ENCODE measurements at regions not wholly inside any gene's neighbourhood (a gene's known extent, or its start where the extent isn't known, plus 50 kb on each side); places are given as distances from the start of the nearest gene placed in this dataset.

- Histone ChIP-seq H2AFZ (ENCODE audit: low read length) (no peak overlapping the region), H3K9me3 (replicated peaks in 1 of 2; ENCODE audit: control insufficient read depth in 2 of 2, insufficient read depth in 1 of 2, low read depth in 1 of 2, low read length in 2 of 2) (peaks cover 0 to 3% of the 10 kb centered on the region in 2 donors), H2AK5ac (ENCODE audit: low read depth, low read length) (no peak overlapping the region), H3K79me1 (ENCODE audit: low read depth, low read length) (no peaks in the 10 kb centered on the region), H3K4me2 (ENCODE audit: insufficient read depth, low read length, poor library complexity, severe bottlenecking) (no peak overlapping the region), H3K4ac (ENCODE audit: low read length) (no peak overlapping the region), H3K14ac (ENCODE audit: low read length) (no peak overlapping the region), H2BK15ac (ENCODE audit: low read length) (no peak overlapping the region), H3K27me3 (ENCODE audit: control insufficient read depth in 3 of 3, insufficient read depth in 3 of 3, low read depth in 1 of 3, low read length in 3 of 3) (peaks cover 0 to 70% (median 2%) of the 10 kb centered on the region in 3 experiments), H3K27ac (replicated peaks; ENCODE audit: low read length) (no peak overlapping the region), H3K23ac (ENCODE audit: low read depth, low read length, poor library complexity) (no peak overlapping the region), H4K91ac (ENCODE audit: low read depth, low read length, poor library complexity) (no peak overlapping the region), H2BK5ac (ENCODE audit: low read length) (no peak overlapping the region), H3K4me1 (ENCODE audit: control insufficient read depth in 2 of 2, insufficient read depth in 1 of 2, low read depth in 1 of 2, low read length in 2 of 2) (peaks cover 0 to 4% of the 10 kb centered on the region in 2 donors), H3K9ac (ENCODE audit: low read depth, low read length, poor library complexity) (no peak overlapping the region), H3K4me3 (ENCODE audit: low read length in 2 of 2) (no peak overlapping the region), H2BK120ac (ENCODE audit: low read depth, low read length) (no peak overlapping the region), H3K36me3 (replicated peaks in 1 of 2; ENCODE audit: control insufficient read depth in 2 of 2, insufficient read depth in 2 of 2, low read length in 2 of 2) (no peaks in the 10 kb centered on the region), H3K18ac (ENCODE audit: low read length) (no peak overlapping the region), H2BK12ac (ENCODE audit: low read length) (no peak overlapping the region), H4K8ac (ENCODE audit: low read depth, low read length) (no peak overlapping the region)
- WGBS, 2 donors (ENCODE audit: extremely low coverage in 2 of 2, insufficient read length in 2 of 2, insufficient replicate concordance in 1 of 2): no CpG with 5 or more reads among the region's 1 CpG
- no peak for DNase-seq (ENCODE audit: low spot score)
These were observed 159.7 kb downstream of the TLE1 start for GRCh38 chr9:81529556-81530193.

GRCh38 chr9:81526587-81526986 lies 162.8 kb downstream of the TLE1 start:
- Histone ChIP-seq H3K4me3 (ENCODE audit: low read length in 2 of 2) (no peak overlapping the region), H3K27ac (replicated peaks; ENCODE audit: low read length) (no peak overlapping the region), H3K18ac (ENCODE audit: low read length) (no peak overlapping the region), H4K8ac (ENCODE audit: low read depth, low read length) (no peak overlapping the region), H3K36me3 (replicated peaks in 1 of 2; ENCODE audit: control insufficient read depth in 2 of 2, insufficient read depth in 2 of 2, low read length in 2 of 2) (no peaks in the 10 kb centered on the region), H3K79me1 (ENCODE audit: low read depth, low read length) (no peaks in the 10 kb centered on the region), H3K23ac (ENCODE audit: low read depth, low read length, poor library complexity) (no peak overlapping the region), H4K91ac (ENCODE audit: low read depth, low read length, poor library complexity) (no peak overlapping the region), H3K9ac (ENCODE audit: low read depth, low read length, poor library complexity) (no peak overlapping the region), H3K27me3 (ENCODE audit: control insufficient read depth in 3 of 3, insufficient read depth in 3 of 3, low read depth in 1 of 3, low read length in 3 of 3) (peaks cover 0 to 51% (median 2%) of the 10 kb centered on the region in 3 experiments), H2AK5ac (ENCODE audit: low read depth, low read length) (no peak overlapping the region), H3K4ac (ENCODE audit: low read length) (no peak overlapping the region), H3K4me1 (ENCODE audit: control insufficient read depth in 2 of 2, insufficient read depth in 1 of 2, low read depth in 1 of 2, low read length in 2 of 2) (no peaks in the 10 kb centered on the region), H2BK120ac (ENCODE audit: low read depth, low read length) (peak overlapping the region; percentile 26), H2BK15ac (ENCODE audit: low read length) (no peak overlapping the region), H2AFZ (ENCODE audit: low read length) (no peak overlapping the region), H3K4me2 (ENCODE audit: insufficient read depth, low read length, poor library complexity, severe bottlenecking) (no peak overlapping the region), H2BK12ac (ENCODE audit: low read length) (no peak overlapping the region), H2BK5ac (ENCODE audit: low read length) (no peak overlapping the region), H3K14ac (ENCODE audit: low read length) (no peak overlapping the region), H3K9me3 (replicated peaks in 1 of 2; ENCODE audit: control insufficient read depth in 2 of 2, insufficient read depth in 1 of 2, low read depth in 1 of 2, low read length in 2 of 2) (peaks cover 0 to 3% of the 10 kb centered on the region in 2 donors)
- DNase-seq (ENCODE audit: low spot score): no peak
- no CpG with 5 or more reads among the region's 2 CpGs for WGBS, 2 donors (ENCODE audit: extremely low coverage in 2 of 2, insufficient read length in 2 of 2, insufficient replicate concordance in 1 of 2)

GRCh38 chr9:81522716-81523551 lies 166.4 kb downstream of the TLE1 start:
- no CpG with 5 or more reads among the region's 8 CpGs for WGBS, 2 donors (ENCODE audit: extremely low coverage in 2 of 2, insufficient read length in 2 of 2, insufficient replicate concordance in 1 of 2)
- Histone ChIP-seq H4K8ac (ENCODE audit: low read depth, low read length) (no peak overlapping the region), H2BK120ac (ENCODE audit: low read depth, low read length) (no peak overlapping the region), H3K4ac (ENCODE audit: low read length) (no peak overlapping the region), H3K36me3 (replicated peaks in 1 of 2; ENCODE audit: control insufficient read depth in 2 of 2, insufficient read depth in 2 of 2, low read length in 2 of 2) (no peaks in the 10 kb centered on the region), H4K91ac (ENCODE audit: low read depth, low read length, poor library complexity) (no peak overlapping the region), H2AFZ (ENCODE audit: low read length) (no peak overlapping the region), H2BK12ac (ENCODE audit: low read length) (no peak overlapping the region), H3K4me3 (ENCODE audit: low read length in 2 of 2) (no peak overlapping the region), H3K9me3 (replicated peaks in 1 of 2; ENCODE audit: control insufficient read depth in 2 of 2, insufficient read depth in 1 of 2, low read depth in 1 of 2, low read length in 2 of 2) (peaks cover 0 to 3% of the 10 kb centered on the region in 2 donors), H3K9ac (ENCODE audit: low read depth, low read length, poor library complexity) (no peak overlapping the region), H3K18ac (ENCODE audit: low read length) (no peak overlapping the region), H3K27me3 (ENCODE audit: control insufficient read depth in 3 of 3, insufficient read depth in 3 of 3, low read depth in 1 of 3, low read length in 3 of 3) (peaks cover 0 to 26% (median 0%) of the 10 kb centered on the region in 3 experiments), H2BK15ac (ENCODE audit: low read length) (no peak overlapping the region), H3K23ac (ENCODE audit: low read depth, low read length, poor library complexity) (no peak overlapping the region), H2AK5ac (ENCODE audit: low read depth, low read length) (no peak overlapping the region), H2BK5ac (ENCODE audit: low read length) (no peak overlapping the region), H3K27ac (replicated peaks; ENCODE audit: low read length) (no peak overlapping the region), H3K79me1 (ENCODE audit: low read depth, low read length) (no peaks in the 10 kb centered on the region), H3K14ac (ENCODE audit: low read length) (no peak overlapping the region), H3K4me1 (ENCODE audit: control insufficient read depth in 2 of 2, insufficient read depth in 1 of 2, low read depth in 1 of 2, low read length in 2 of 2) (no peaks in the 10 kb centered on the region), H3K4me2 (ENCODE audit: insufficient read depth, low read length, poor library complexity, severe bottlenecking) (no peak overlapping the region)
- DNase-seq (ENCODE audit: low spot score): no peak

GRCh38 chr9:81521892-81522291 lies 167.5 kb downstream of the TLE1 start:
- H2BK15ac ChIP-seq (ENCODE audit: low read length): no peak overlapping the region
- H3K36me3 ChIP-seq (replicated peaks in 1 of 2; ENCODE audit: control insufficient read depth in 2 of 2, insufficient read depth in 2 of 2, low read length in 2 of 2): no peaks in the 10 kb centered on the region
- no peak overlapping the region for H3K27ac ChIP-seq (replicated peaks; ENCODE audit: low read length)
- no peak overlapping the region for H2AK5ac ChIP-seq (ENCODE audit: low read depth, low read length)
- H2BK120ac ChIP-seq (ENCODE audit: low read depth, low read length): no peak overlapping the region
- no peak for DNase-seq (ENCODE audit: low spot score)
- H3K4me1 ChIP-seq (ENCODE audit: control insufficient read depth in 2 of 2, insufficient read depth in 1 of 2, low read depth in 1 of 2, low read length in 2 of 2): peaks cover 0 to 2% of the 10 kb centered on the region in 2 donors
- no peak overlapping the region for H3K23ac ChIP-seq (ENCODE audit: low read depth, low read length, poor library complexity)
- no peak overlapping the region for H4K91ac ChIP-seq (ENCODE audit: low read depth, low read length, poor library complexity)
- no peak overlapping the region for H2AFZ ChIP-seq (ENCODE audit: low read length)
- no peak overlapping the region for H4K8ac ChIP-seq (ENCODE audit: low read depth, low read length)
- H3K14ac ChIP-seq (ENCODE audit: low read length): no peak overlapping the region
- no peak overlapping the region for H3K18ac ChIP-seq (ENCODE audit: low read length)
- peaks cover 0 to 19% (median 0%) of the 10 kb centered on the region in 3 experiments for H3K27me3 ChIP-seq (ENCODE audit: control insufficient read depth in 3 of 3, insufficient read depth in 3 of 3, low read depth in 1 of 3, low read length in 3 of 3)
- H3K9ac ChIP-seq (ENCODE audit: low read depth, low read length, poor library complexity): no peak overlapping the region
- no peak overlapping the region for H2BK12ac ChIP-seq (ENCODE audit: low read length)
- no peak overlapping the region for H3K4me3 ChIP-seq (ENCODE audit: low read length in 2 of 2)
- no peak overlapping the region for H3K4ac ChIP-seq (ENCODE audit: low read length)
- no peak overlapping the region for H2BK5ac ChIP-seq (ENCODE audit: low read length)
- no peak overlapping the region for H3K4me2 ChIP-seq (ENCODE audit: insufficient read depth, low read length, poor library complexity, severe bottlenecking)
- WGBS, 2 donors (ENCODE audit: extremely low coverage in 2 of 2, insufficient read length in 2 of 2, insufficient replicate concordance in 1 of 2): no CpG with 5 or more reads among the region's 3 CpGs
- H3K9me3 ChIP-seq (replicated peaks in 1 of 2; ENCODE audit: control insufficient read depth in 2 of 2, insufficient read depth in 1 of 2, low read depth in 1 of 2, low read length in 2 of 2): peaks cover 0 to 3% of the 10 kb centered on the region in 2 donors
- H3K79me1 ChIP-seq (ENCODE audit: low read depth, low read length): no peaks in the 10 kb centered on the region
